ENCODE measurements at regions not wholly inside any gene's neighbourhood (a gene's known extent, or its start where the extent isn't known, plus 50 kb on each side); places are given as distances from the start of the nearest gene placed in this dataset.

- DNase-seq (ENCODE audit: low spot score): no peak
- H3K4me3 ChIP-seq: no peak overlapping the region
- no peak for TF ChIP-seq CTCF (IDR thresholded peaks at IDR 0.05)
- no peak overlapping the region for H3K27ac ChIP-seq
These were observed 1921.6 kb upstream of the WWC1 start for GRCh38 chr5:166369807-166370206.

DNA sequence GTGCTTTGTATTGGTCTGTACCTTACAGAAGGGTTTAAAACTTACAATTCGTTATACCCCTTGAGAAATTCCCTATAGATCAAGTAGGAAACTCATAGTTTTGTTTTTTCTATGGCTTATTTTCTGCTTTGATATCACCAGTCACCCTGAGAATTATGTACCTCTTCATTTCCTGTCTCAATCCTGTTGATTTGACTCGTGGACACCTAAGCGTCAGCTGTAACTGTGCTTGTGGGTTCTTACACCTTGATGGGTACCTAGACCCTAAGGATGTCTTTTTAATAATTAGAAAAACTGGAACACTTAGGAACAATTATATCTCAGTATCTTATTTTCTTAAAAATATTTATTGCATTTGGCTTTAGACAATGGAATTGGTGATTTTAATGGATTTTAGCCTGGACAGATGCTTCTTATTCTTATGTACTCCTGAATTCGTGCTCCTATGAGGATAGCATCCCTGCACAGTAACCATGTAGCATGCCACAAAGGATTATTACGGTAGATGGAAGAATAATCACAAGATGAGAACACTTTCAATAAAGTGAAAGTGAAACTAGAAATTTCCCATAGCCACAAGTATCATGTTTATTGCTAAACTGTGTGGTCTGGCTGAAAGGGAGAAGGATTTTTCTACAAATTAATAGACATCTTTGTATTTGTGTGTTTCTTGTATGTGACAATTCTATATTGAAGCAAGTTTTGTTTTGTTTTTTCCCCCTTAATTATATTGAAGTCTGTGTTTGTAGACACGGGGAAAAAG, 1920.3 kb upstream of the WWC1 start:
- DNase-seq (ENCODE audit: low spot score): no peak
- Histone ChIP-seq H3K4me3 (peak overlapping the region; percentile 64), H3K27ac (no peak overlapping the region)
- TF ChIP-seq CTCF (IDR thresholded peaks at IDR 0.05): no peak

DNA sequence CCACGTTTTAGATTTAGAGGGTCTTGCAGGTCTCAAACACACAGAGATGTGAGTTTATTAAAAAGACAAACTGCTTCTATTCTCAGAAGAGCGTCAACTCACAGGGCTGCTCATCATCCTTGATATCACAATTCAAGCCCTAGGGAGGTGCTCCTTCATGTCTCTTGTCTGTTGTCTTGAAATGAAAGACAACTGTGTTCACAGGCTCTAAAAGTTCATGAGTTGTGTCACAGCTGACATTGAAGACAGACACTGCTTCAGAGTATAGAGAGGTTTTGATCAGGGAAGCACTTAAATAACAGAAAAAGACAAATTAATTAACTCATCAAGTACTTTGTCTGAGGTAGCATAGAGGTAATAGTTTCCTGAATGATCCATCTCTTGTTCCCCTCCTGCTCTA, 1917.6 kb upstream of the WWC1 start:
- no peak for DNase-seq (ENCODE audit: low spot score)
- Histone ChIP-seq H3K27ac (no peak overlapping the region), H3K4me3 (no peak overlapping the region)
- TF ChIP-seq CTCF (IDR thresholded peaks at IDR 0.05): no peak

DNA sequence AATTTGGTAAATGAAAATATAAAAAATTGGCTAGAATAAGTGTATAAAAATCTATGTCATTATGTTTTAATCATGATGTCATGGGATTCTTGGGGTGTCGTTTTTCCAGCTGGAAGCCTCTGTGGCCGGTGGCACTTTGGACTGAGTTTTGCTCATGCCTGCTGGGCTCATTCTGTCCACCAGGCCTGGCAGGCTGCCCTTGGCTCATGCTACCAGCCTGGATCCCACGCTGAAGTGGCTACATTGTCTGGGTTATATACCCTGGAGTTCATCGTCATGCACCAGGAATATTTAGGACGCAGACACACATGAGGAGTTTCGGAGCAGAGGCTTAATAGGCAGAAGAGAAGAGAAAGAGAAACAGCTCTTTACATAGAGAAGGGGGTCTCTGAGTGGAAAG, 1913.7 kb upstream of the WWC1 start:
- Histone ChIP-seq H3K27ac (no peak overlapping the region), H3K4me3 (no peak overlapping the region)
- TF ChIP-seq CTCF (IDR thresholded peaks at IDR 0.05): no peak
- no peak for DNase-seq (ENCODE audit: low spot score)

DNA sequence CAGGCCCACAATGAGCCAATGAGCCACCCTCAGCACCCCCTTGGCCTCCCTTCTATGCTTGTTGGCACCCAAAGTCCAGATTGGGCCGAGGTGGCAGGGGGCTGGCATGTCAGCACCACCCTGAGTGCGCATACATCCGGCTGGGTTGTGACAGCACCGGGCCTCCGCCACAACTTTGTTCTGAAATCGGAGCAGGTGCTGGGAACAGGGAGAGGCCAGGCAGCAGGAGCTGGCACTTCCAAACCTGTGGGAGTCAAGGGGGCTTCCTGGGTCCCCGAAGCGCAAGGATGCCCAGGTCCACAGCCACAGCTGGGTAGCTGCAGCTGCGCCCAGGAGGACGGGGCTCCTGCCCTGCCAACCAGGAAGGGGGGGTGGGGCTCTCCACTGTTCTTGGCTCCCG, 1911.9 kb upstream of the WWC1 start:
- H3K27ac ChIP-seq: no peak overlapping the region
- no peak for DNase-seq (ENCODE audit: low spot score)
- no peak for TF ChIP-seq CTCF (IDR thresholded peaks at IDR 0.05)
- H3K4me3 ChIP-seq: no peak overlapping the region

- Histone ChIP-seq H3K4me3 (no peak overlapping the region), H3K27ac (no peak overlapping the region)
- DNase-seq (ENCODE audit: low spot score): no peak
- TF ChIP-seq CTCF (IDR thresholded peaks at IDR 0.05): no peak
These were observed 1909.4 kb upstream of the WWC1 start for GRCh38 chr5:166382031-166382430.

- TF ChIP-seq CTCF (IDR thresholded peaks at IDR 0.05): no peak
- Histone ChIP-seq H3K27ac (no peak overlapping the region), H3K4me3 (no peak overlapping the region)
- DNase-seq (ENCODE audit: low spot score): no peak
These were observed 1893.3 kb upstream of the WWC1 start for GRCh38 chr5:166398131-166398530.
